GM21360 (cell line): ENCODE measurements at regions not wholly inside any gene's neighbourhood (a gene's known extent, or its start where the extent isn't known, plus 50 kb on each side); places are given as distances from the start of the nearest gene placed in this dataset.
A peak's percentile ranks its signal among the peaks of the same experiment; 100 is the strongest.

ENCODE experiments used
- ATAC-seq: cut with Tn5 transposase; IDR thresholded peaks from one replicate; pipeline ENCODE4 v1.9.1; 2021; ENCODE audit warnings: mild to moderate bottlenecking, moderate library complexity; ENCODE audit not compliant: unreplicated experiment

DNA sequence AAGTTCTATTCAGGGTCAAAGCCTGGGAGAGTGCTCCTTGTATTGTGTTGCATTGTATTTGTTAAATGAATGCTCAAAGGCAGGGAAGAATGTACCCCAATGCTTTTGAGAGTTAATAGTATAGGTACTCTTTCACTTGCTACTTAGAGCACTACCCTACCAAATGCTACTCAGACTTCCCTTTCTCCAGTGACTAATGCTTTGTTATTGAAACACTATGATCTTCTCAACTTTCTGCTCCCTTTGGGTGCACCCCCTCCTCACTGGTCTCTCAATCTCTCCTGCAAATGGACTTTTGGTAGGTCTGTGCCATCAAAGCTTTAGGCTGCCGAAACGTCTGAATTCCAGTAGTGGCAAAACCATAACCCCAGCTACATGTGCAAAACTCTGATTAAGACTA lies 177.7 kb upstream of the AHR start:
- ATAC-seq = no peak

- ATAC-seq = no peak
Observed at GRCh38 chr7:17121671-17122070, 176.8 kb upstream of the AHR start.

GRCh38 chr7:17123020-17123419 lies 175.4 kb upstream of the AHR start:
- peak; percentile 40 for ATAC-seq

DNA sequence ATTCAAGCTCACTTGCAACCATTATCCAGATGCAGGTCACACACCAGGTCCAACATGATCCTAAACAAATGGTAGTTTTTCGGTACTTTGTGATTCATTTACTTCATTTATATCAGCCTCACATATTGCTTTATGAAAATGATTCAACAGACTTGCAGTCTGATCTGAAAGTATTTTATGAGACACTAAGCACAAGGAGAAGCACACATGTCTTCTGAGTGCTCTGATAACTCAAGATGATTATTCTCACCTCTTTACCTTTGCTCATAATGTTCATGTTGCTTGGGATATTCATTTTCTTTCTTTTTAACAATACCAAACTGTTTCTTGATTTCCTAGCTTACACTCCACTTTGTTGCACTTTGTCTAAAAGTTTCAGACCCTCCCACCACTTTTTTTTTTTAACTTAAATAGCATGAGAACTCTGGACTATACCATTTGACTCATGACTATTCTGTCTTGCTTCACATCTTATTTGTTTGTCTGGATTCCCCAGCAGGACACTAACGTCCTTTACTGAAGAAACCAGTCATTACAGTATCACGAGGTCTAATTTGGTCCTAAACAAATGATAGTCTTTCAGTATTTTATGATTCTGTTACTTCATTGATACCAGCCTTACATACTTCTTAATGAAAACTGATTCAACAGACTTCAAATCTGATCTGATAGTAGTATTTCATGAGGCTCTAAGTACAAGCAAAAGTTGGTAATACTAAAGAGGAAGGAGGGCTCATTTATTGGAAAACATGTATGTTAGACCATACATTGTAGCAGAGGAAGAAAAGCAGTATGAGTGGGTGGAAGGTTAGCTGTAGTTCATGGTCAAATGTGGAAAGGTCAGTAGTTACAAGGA lies 171.8 kb upstream of the AHR start:
- ATAC-seq = peak; percentile 77

GRCh38 chr7:17129218-17129617 lies 169.2 kb upstream of the AHR start:
- ATAC-seq = no peak

GRCh38 chr7:17130281-17131059 lies 168.0 kb upstream of the AHR start:
- no peak for ATAC-seq

DNA sequence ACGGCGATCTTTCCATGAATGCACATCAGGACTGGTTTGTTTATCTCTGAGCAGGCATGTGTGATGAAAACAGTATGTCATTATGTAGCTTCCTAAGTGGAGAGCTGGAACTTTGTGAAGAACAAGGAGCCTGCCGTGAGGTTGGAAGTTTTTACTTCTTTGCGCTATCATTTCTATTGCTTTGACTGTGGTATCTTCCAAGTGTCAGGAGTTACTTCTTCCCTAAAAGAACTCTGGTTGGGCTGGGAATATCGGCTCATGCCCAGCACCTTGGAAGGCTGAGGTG lies 167.4 kb upstream of the AHR start:
- no peak for ATAC-seq

- ATAC-seq = no peak
Observed at GRCh38 chr7:17131983-17132655, 166.3 kb upstream of the AHR start.

- ATAC-seq = no peak
Observed at GRCh38 chr7:17132726-17133125, 165.7 kb upstream of the AHR start.

DNA sequence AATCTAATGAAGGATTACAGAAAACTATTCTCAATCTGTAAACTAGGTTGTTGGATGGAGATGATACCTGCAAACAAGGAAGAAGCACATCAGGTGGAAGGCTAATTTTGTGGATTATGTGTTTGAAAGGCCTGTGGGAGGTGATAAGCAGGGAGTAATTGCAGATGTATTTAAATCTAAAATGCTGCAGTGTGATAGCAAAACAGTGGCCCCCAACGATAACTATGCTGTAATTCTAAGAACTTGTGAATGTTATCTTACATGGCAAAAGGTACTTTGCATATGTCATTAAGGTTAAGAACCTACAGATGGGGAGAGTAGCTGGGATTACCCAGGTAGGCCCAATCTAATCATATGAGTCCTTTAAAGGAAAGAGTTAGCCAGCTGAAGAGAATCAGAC lies 164.5 kb upstream of the AHR start:
- ATAC-seq = no peak

GRCh38 chr7:17134786-17135185 lies 163.7 kb upstream of the AHR start:
- peak; percentile 98 for ATAC-seq

- ATAC-seq = no peak
Observed at GRCh38 chr7:17136126-17136525, 162.3 kb upstream of the AHR start.

DNA sequence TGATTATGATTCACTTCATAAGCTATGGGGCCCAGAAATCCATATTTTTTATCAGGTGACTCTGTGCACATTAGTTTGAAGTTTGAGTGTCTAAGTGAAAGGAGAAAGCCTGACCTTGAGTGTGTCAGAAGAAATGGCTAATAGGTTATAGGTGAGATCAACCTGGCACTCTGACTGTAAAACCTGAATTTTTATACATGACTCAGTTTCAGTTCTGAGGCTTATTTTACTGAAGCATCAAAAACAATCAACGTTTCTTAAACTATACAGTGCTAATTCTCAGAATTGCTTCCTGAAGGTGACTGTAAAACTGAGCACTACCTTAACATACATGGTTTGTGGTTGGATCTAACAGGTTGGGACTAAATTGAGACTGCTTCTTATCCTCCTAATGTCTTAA lies 159.4 kb upstream of the AHR start:
- ATAC-seq = no peak

DNA sequence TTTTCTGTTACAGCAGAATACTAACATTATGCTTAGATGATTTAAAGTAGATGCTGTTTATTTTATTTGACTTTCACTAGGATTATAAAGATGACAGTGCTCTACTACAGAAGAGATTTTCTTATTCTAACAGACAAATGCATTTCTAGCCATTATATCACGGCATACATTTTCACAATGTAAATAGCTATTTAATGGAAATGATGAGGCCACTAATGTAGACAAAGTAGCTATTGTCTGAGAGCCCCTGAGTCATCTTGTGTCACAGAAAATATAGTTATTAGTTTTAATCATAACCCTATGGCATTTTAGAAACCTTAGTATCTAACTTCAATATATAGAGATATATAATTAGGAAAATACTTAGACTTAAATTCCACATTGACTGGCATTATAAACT lies 158.0 kb upstream of the AHR start:
- ATAC-seq = no peak

DNA sequence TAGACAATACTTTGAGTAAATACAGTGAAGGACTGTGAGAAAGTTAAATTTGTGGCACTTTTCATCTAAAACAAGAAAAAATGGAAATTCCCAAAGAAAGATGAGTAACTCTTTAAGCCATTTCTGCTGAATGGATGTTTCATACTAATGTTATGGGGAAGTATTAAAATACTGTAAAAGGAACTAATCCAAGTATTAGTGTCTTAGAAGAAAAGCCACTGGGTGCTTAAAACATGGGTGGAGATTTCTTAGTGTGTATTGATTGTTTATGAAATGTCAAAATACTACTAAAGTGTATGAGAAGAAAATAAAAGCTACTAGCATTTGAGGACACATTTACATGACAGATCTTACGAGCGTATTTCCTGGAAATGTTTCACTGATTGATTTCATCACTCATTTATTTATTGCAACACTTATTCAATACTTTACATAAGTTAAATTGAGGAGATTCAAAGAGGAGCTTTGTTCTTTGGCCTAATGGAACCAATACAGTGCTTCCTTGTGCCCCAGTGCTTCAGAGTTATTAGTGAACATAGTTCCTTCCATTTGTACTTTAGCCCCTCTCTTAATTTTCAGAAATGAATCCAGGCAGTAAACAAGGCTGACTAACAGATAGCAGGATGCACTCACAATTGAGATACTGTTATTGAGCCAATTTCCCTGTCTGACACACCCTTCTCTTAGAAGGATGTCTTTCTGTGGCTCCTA lies 155.5 kb upstream of the AHR start:
- ATAC-seq = no peak

GRCh38 chr7:17144322-17144721 lies 154.1 kb upstream of the AHR start:
- ATAC-seq = no peak

DNA sequence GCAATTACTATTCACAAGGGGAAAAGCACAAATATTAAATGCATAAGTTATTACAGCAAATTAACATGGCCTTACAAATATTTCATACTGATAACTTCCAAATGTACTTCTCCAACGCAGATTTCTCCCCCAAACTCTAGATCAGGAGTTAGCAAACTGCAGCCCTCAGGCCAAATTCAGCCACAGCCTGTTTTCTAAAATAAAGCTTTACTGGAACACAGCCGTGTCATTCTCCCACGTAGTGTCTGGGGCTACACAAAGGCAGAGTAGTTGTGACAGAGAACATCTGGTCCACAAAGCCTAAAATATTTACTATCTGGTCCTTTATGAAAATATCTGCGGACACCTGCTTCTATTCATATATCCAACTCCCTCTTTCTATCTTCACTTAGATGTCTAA lies 151.8 kb upstream of the AHR start:
- ATAC-seq = no peak

GRCh38 chr7:17147409-17147808 lies 151.0 kb upstream of the AHR start:
- no peak for ATAC-seq

DNA sequence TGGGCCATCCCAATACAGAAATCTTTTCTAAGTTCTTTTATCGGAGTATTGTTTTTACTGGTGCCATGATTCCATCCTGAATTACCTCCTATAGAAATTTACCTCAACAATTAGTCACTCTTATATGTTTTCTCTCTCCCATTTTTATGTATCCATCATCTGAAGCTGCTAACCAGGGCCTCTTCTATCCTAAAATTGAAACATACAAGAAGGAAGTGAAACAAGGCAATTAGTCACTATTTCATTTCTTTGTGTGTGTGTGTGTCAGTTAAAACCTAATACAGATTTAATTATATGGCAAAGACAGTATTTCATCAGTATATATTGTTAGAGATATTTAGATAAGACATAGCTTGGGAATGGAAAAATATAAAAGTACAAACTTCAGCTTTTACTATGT lies 148.4 kb upstream of the AHR start:
- peak; percentile 65 for ATAC-seq

DNA sequence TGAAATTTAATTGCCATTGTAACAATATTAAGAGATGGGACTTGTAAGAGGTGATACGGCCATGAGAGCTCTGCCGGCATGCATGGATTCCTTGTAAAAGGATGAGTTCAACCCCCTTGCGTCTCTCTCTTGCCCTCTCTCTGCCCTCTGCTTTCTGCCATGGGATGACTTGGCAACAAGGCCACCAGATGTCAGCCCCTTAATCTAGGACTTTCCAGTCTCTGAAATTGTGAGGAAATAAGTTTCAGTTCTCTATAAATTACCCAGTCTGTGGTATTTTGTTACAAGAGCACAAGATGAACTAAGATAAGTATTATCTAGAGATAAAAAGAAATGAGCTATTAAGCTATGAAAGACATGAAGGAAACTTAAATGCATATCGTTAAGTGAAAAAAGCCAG lies 145.7 kb upstream of the AHR start:
- peak; percentile 51 for ATAC-seq

GRCh38 chr7:17153536-17153935 lies 144.9 kb upstream of the AHR start:
- no peak for ATAC-seq
